B cell (primary cell): ENCODE measurements at regions not wholly inside any gene's neighbourhood (a gene's known extent, or its start where the extent isn't known, plus 50 kb on each side); places are given as distances from the start of the nearest gene placed in this dataset.

ENCODE experiments used
- ATAC-seq: fragments of 200-7000 bp; cut with Tn5 transposase; one replicate; pipeline ENCODE4 v1.10.0; 2021; ENCODE audit warnings: low read depth, mild to moderate bottlenecking, moderate number of reproducible peaks, moderate library complexity
- CTCF ChIA-PET: fragments of 350-600 bp; sonication (Branson Sonifier 250); formaldehyde crosslinking; loops from one replicate; lab custom pipeline; 2021; ENCODE audit warnings: antibody characterized with exemption, inconsistent platforms; lab: Charles Lee
- POLR2A ChIA-PET: fragments of 350-600 bp; sonication (Branson Sonifier 250); formaldehyde crosslinking; loops from one replicate; lab custom pipeline; 2021; ENCODE audit warnings: antibody characterized with exemption; lab: Charles Lee
- DNase-seq: peaks from one replicate; pipeline ENCODE4 v3.0.0; 2013
- H2AFZ ChIP-seq: 2 replicates; pipeline ENCODE4 v1.6.1; 2012; ENCODE audit warnings: mild to moderate bottlenecking, low read depth, low read length; ENCODE audit not compliant: insufficient read depth, poor library complexity, severe bottlenecking
- H3K27ac ChIP-seq, 2 donors: 1 replicate in 1 of 2; 2 replicates in 1 of 2; pipeline ENCODE4 v1.5.1; 2012 to 2013; ENCODE audit warnings: low read length in 2 of 2, mild to moderate bottlenecking in 2 of 2, moderate library complexity in 1 of 2
- H3K27me3 ChIP-seq, 4 experiments: fragments of 200-600 bp in 1 of 4; sonication (generic) in 1 of 4; replicated peaks in 1 of 4; 1 replicate in 2 of 4; 2 replicates in 2 of 4; pipeline versions ENCODE4 v1.6.1 to v1.7.0; 2013 to 2016; ENCODE audit warnings: low read length in 3 of 4, mild to moderate bottlenecking in 2 of 4, mixed read lengths in 1 of 4, moderate library complexity in 1 of 4; ENCODE audit not compliant: insufficient read depth in 4 of 4, control insufficient read depth in 3 of 4; ENCODE audit errors: control extremely low read depth in 1 of 4
- H3K36me3 ChIP-seq, 2 experiments: replicated peaks in 1 of 2; 1 replicate in 1 of 2; 2 replicates in 1 of 2; pipeline versions ENCODE4 v1.6.1 to v1.7.1; 2013; ENCODE audit warnings: low read length in 1 of 2; ENCODE audit not compliant: insufficient read depth in 2 of 2, control insufficient read depth in 1 of 2; ENCODE audit errors: control extremely low read depth in 1 of 2, extremely low read depth in 1 of 2
- H3K4me1 ChIP-seq, 2 donors: fragments of 200-600 bp in 1 of 2; sonication (generic) in 1 of 2; 1 replicate in 1 of 2; 2 replicates in 1 of 2; pipeline versions ENCODE4 v1.5.1 to v1.6.1; 2013 to 2017; ENCODE audit warnings: low read length in 2 of 2; ENCODE audit not compliant: control insufficient read depth in 2 of 2, insufficient read depth in 2 of 2
- H3K4me2 ChIP-seq: replicated peaks from 2 replicates; pipeline ENCODE3; 2012; ENCODE audit warnings: mild to moderate bottlenecking, low read depth, low read length; ENCODE audit not compliant: poor library complexity, severe bottlenecking
- H3K4me3 ChIP-seq, 5 experiments: fragments of 200-600 bp in 1 of 5; sonication (generic) in 1 of 5; 1 replicate in 3 of 5; 2 replicates in 2 of 5; pipeline versions ENCODE4 v1.5.1 to v1.7.0; 2011 to 2016; ENCODE audit warnings: low read length in 4 of 5, mild to moderate bottlenecking in 4 of 5, low read depth in 2 of 5, control low read depth in 1 of 5, moderate library complexity in 1 of 5; ENCODE audit not compliant: insufficient read depth in 1 of 5; ENCODE audit errors: control extremely low read depth in 1 of 5, extremely low read depth in 1 of 5
- H3K79me2 ChIP-seq: fragments of 200-600 bp; sonication (generic); one replicate; pipeline ENCODE4 v1.6.0; 2016; ENCODE audit warnings: low read length; ENCODE audit not compliant: control insufficient read depth, insufficient read depth
- H3K9ac ChIP-seq: fragments of 200-600 bp; sonication (generic); 2 replicates; pipeline ENCODE4 v1.6.1; 2017; ENCODE audit warnings: mild to moderate bottlenecking, low read length, moderate library complexity
- H3K9me3 ChIP-seq, 3 donors: one replicate each; pipeline versions ENCODE4 v1.6.1 to v1.7.1; 2013; ENCODE audit warnings: low read length in 2 of 3; ENCODE audit not compliant: control insufficient read depth in 2 of 3, insufficient read depth in 1 of 3; ENCODE audit errors: control extremely low read depth in 1 of 3
- H4K20me1 ChIP-seq: 2 replicates; pipeline ENCODE4 v1.6.0; 2012; ENCODE audit warnings: mild to moderate bottlenecking, low read length; ENCODE audit not compliant: insufficient read depth, control insufficient read depth, poor library complexity, severe bottlenecking
- H3K27ac Mint-ChIP-seq: one replicate; pipeline ENCODE4 v1.8.0; 2021; ENCODE audit warnings: mixed read lengths
- H3K27me3 Mint-ChIP-seq: one replicate; pipeline ENCODE4 v1.8.0; 2021; ENCODE audit warnings: mixed read lengths
- H3K4me1 Mint-ChIP-seq: one replicate; pipeline ENCODE4 v1.8.0; 2021; ENCODE audit warnings: mixed read lengths
- H3K4me3 Mint-ChIP-seq: one replicate; pipeline ENCODE4 v1.8.0; 2021; ENCODE audit warnings: mixed read lengths
- H3K9me3 Mint-ChIP-seq: one replicate; pipeline ENCODE4 v1.8.0; 2022; ENCODE audit warnings: mixed read lengths; ENCODE audit not compliant: insufficient read depth
- CTCF ChIP-seq: fragments of 200-600 bp; IDR thresholded peaks from one replicate; pipeline ENCODE4 v1.8.0; 2022; ENCODE audit warnings: antibody characterized with exemption, mild to moderate bottlenecking
- EZH2 ChIP-seq: IDR thresholded peaks from 2 replicates; pipeline ENCODE4 v1.6.1; 2012; ENCODE audit warnings: borderline replicate concordance, low read depth, mild to moderate bottlenecking, moderate library complexity, low read length; ENCODE audit not compliant: insufficient read depth, poor library complexity, severe bottlenecking
- WGBS: methylation state at CpG from one replicate; pipeline ENCODE4 v1.1.5; 2013; ENCODE audit warnings: missing lambda C conversion rate; ENCODE audit not compliant: insufficient coverage; 5-methylcytosine and 5-hydroxymethylcytosine counted together
- intact Hi-C: fragments of 100-400 bp; cut with micrococcal nuclease; formaldehyde crosslinking; loops from one replicate; pipeline ENCODE4 v1.10.0; 2022

- H3K27ac ChIP-seq: no peak overlapping the region
- ChIA-PET CTCF (no interaction called here), POLR2A (no interaction called here)
- H3K27me3 Mint-ChIP-seq: no peaks in the 10 kb centered on the region
- H3K27me3 ChIP-seq: no peaks in the 10 kb centered on the region
- WGBS: 100% methylated on average over 3 of the region's 4 CpGs
- H3K4me3 Mint-ChIP-seq: no peak overlapping the region
- H4K20me1 ChIP-seq: no peaks in the 10 kb centered on the region
- H2AFZ ChIP-seq: no peak overlapping the region
- H3K79me2 ChIP-seq: no peaks in the 10 kb centered on the region
- no peak overlapping the region for H3K4me3 ChIP-seq
- intact Hi-C loops: no loop called here
- no peak for DNase-seq
- no peak for ATAC-seq
- TF ChIP-seq CTCF: no peak
- TF ChIP-seq EZH2: no peak
- H3K9ac ChIP-seq: no peak overlapping the region
- H3K9me3 Mint-ChIP-seq: peaks cover 2% of the 10 kb centered on the region
- H3K4me2 ChIP-seq: no peak overlapping the region
- H3K4me1 ChIP-seq: no peaks in the 10 kb centered on the region
- H3K36me3 ChIP-seq: no peaks in the 10 kb centered on the region
- H3K27ac Mint-ChIP-seq: no peak overlapping the region
- H3K4me1 Mint-ChIP-seq: no peaks in the 10 kb centered on the region
- H3K9me3 ChIP-seq: no peaks in the 10 kb centered on the region
Observed at GRCh38 chr3:144687862-144688261, 716.2 kb downstream of the DIPK2A start.

GRCh38 chr3:144692488-144692887, 720.9 kb downstream of the DIPK2A start:
- H3K27ac ChIP-seq: no peak overlapping the region
- TF ChIP-seq EZH2 (no peak), CTCF (no peak)
- 100% methylated on average over 2 of the region's 4 CpGs for WGBS
- no peaks in the 10 kb centered on the region for H4K20me1 ChIP-seq
- no peaks in the 10 kb centered on the region for H3K9me3 ChIP-seq
- no peaks in the 10 kb centered on the region for H3K4me1 ChIP-seq
- intact Hi-C loops: no loop called here
- CTCF ChIA-PET: no interaction called here
- no peaks in the 10 kb centered on the region for H3K36me3 ChIP-seq
- H3K4me1 Mint-ChIP-seq: no peaks in the 10 kb centered on the region
- no peak overlapping the region for H2AFZ ChIP-seq
- no peaks in the 10 kb centered on the region for H3K27me3 ChIP-seq
- H3K9me3 Mint-ChIP-seq: peaks cover 10% of the 10 kb centered on the region
- no peaks in the 10 kb centered on the region for H3K27me3 Mint-ChIP-seq
- no peak overlapping the region for H3K4me3 Mint-ChIP-seq
- DNase-seq (no peak), ATAC-seq (no peak)
- H3K9ac ChIP-seq: no peak overlapping the region
- H3K79me2 ChIP-seq: no peaks in the 10 kb centered on the region
- no peak overlapping the region for H3K4me3 ChIP-seq
- no peak overlapping the region for H3K4me2 ChIP-seq
- H3K27ac Mint-ChIP-seq: no peak overlapping the region
- POLR2A ChIA-PET: no interaction called here
